SK-N-SH (cell line): ENCODE measurements at regions not wholly inside any gene's neighbourhood (a gene's known extent, or its start where the extent isn't known, plus 50 kb on each side); places are given as distances from the start of the nearest gene placed in this dataset.

Experiments
- EP300 ChIP-seq, 2 experiments: IDR thresholded peaks; 2 replicates each; pipeline versions ENCODE4 v1.4.0 to v1.6.1; 2012; ENCODE audit warnings: borderline replicate concordance in 1 of 2, low read depth in 1 of 2, low read length in 1 of 2
- JUND ChIP-seq: IDR thresholded peaks from 2 replicates; pipeline ENCODE4 v1.4.0; 2012
- POLR2AphosphoS5 ChIP-seq: IDR thresholded peaks from 2 replicates; pipeline ENCODE4 v1.6.1; 2012; ENCODE audit warnings: low read depth, low read length
- SIN3A ChIP-seq: IDR thresholded peaks from 2 replicates; pipeline ENCODE4 v1.6.1; 2012; ENCODE audit warnings: low read depth, mild to moderate bottlenecking, low read length, moderate library complexity, borderline replicate concordance
- YY1 ChIP-seq: IDR thresholded peaks from 2 replicates; pipeline ENCODE4 v1.4.0; 2012; ENCODE audit warnings: low read depth, mild to moderate bottlenecking

GRCh38 chr10:120765226-120765803, 85.8 kb upstream of the WDR11 start:
- TF ChIP-seq EP300 (IDR thresholded peaks at IDR 0.05; ENCODE audit: borderline replicate concordance in 1 of 2, low read depth in 1 of 2, low read length in 1 of 2), result no peak
- TF ChIP-seq JUND, result no peak
- TF ChIP-seq POLR2AphosphoS5, result no peak
- no peak for TF ChIP-seq SIN3A
- TF ChIP-seq YY1, result no peak
